Urinary bladder (tissue), 4 donors: ENCODE measurements at regions not wholly inside any gene's neighbourhood (a gene's known extent, or its start where the extent isn't known, plus 50 kb on each side); places are given as distances from the start of the nearest gene placed in this dataset. TPM values are rescaled to one million over a fixed set of nuclear protein-coding genes. Genes with fewer than 3 reads are reported as not detected.
"Not testable (repeated sequence)": the region's sequence is repeated elsewhere in the genome, so short reads cannot be mapped to it uniquely, and the experiment has no call there.

Experiments used
- DNase-seq: peaks from one replicate; pipeline ENCODE4 v3.0.0-alpha.2; 2015; ENCODE audit errors: extremely low spot score
- H3K27ac ChIP-seq: one replicate; pipeline ENCODE4 v1.5.1; 2013; ENCODE audit warnings: low read depth, mild to moderate bottlenecking, moderate library complexity
- H3K36me3 ChIP-seq: one replicate; pipeline ENCODE4 v1.6.1; 2013; ENCODE audit warnings: mild to moderate bottlenecking, moderate library complexity; ENCODE audit not compliant: insufficient read depth
- H3K4me1 ChIP-seq: one replicate; pipeline ENCODE4 v1.6.1; 2013; ENCODE audit warnings: mild to moderate bottlenecking, moderate library complexity; ENCODE audit not compliant: insufficient read depth
- H3K4me3 ChIP-seq: one replicate; pipeline ENCODE4 v1.5.1; 2013; ENCODE audit warnings: low read depth, low read length
- WGBS: extraction: QIAGEN DNeasy Blood & Tissue Kit; methylation state at CpG from one replicate; pipeline ENCODE4 v1.1.7; 2013; 5-methylcytosine and 5-hydroxymethylcytosine counted together
- small RNA-seq: library from RNA; depleted of rRNA; stranded (forward); fragments of <200 nt; gene quantifications from one replicate; pipeline ENCODE3, GENCODE V24; 2014
- donor health status: healthy with polysubstance abuse.
- donor health status: healthy.

GRCh38 chr12:62191491-62192179 lies 68.6 kb upstream of the USP15 start:
- Histone ChIP-seq H3K4me1 (no peaks in the 10 kb centered on the region), H3K27ac (no peak overlapping the region), H3K36me3 (no peaks in the 10 kb centered on the region), H3K4me3 (peak overlapping the region; percentile 62)
- 1% methylated on average over 41 of the region's 41 CpGs for WGBS
- DNase-seq: no peak

DNA sequence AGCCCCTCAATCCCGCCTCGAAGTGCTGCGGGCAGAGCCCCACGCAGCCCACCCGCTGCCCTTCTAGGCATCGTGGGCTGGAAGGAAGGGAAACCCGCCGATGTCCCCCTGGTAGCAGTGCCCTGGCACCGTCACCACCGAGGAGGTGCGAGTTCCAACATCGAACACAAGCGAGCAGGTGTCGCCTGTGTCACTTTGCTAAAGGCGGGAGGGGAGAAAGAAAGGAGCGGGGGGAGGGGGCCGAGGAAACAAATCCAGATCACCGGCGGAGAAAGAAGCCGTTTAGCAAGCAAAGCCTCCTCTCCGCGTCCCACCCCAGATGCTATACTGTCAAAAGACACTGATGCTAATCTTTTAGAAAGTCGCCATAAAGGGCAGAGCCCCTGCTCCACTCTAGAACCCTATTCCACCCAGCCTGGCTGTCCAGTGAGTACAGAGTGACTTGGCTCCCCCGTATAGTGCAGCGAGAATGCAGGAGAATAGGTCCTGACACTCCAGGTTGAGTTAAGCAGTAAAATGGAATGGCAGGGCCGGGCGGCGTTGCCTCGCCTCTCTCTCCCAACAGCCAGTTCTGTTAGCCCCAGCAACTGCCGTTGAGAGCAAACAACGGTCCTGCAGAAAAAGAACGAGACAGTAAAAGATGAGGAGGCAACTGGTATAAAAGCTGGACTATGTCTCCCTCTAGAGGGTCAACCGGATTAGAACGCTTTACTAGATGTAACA lies 67.9 kb upstream of the USP15 start:
- DNase-seq: peak; percentile 78
- Histone ChIP-seq H3K27ac (no peak overlapping the region), H3K4me1 (no peaks in the 10 kb centered on the region), H3K4me3 (peak overlapping the region; percentile 62), H3K36me3 (no peaks in the 10 kb centered on the region)
- under 1% methylated on average over 34 of the region's 34 CpGs for WGBS

DNA sequence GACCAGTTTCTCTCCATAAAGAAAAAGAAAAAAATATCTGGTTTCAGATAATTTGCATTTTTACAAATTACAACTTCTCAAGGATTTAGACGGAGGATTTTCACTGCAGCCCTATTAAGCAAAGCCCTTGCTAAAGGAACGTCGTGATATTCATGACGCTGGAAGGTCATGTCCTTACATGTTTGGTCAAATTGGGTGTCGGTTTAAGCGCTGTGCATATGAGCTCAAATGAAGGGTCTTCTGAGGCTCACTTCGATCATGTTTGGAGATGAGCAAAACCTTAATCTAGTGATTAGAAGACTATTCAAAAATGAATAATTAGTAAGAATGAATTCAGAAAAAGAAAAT lies 67.3 kb upstream of the USP15 start:
- Histone ChIP-seq H3K36me3 (no peaks in the 10 kb centered on the region), H3K4me1 (no peaks in the 10 kb centered on the region), H3K27ac (no peak overlapping the region), H3K4me3 (no peak overlapping the region)
- no peak for DNase-seq
- 18% methylated on average over 7 of the region's 7 CpGs for WGBS

DNA sequence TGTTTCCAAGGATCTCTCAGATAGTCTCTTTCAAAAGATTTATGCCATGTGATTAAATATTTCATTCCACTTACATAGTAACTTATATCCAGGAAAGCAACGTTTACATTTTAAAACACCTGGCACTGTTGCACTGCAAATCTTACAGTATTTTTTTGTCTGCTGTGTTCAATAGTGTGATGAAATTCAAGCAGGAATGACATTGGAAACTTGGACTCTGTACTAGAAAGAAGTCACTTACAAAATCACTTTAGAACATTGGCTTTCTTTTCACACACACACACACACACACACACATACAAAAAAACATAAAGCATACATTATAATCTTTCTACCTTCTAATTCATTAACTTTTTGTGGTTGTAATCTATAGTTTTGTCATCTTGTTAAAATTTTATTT lies 66.2 kb upstream of the USP15 start:
- Histone ChIP-seq H3K36me3 (no peaks in the 10 kb centered on the region), H3K27ac (no peak overlapping the region), H3K4me3 (no peak overlapping the region), H3K4me1 (no peaks in the 10 kb centered on the region)
- 35% methylated on average over 1 of the region's 1 CpG for WGBS
- DNase-seq: no peak

GRCh38 chr12:62194616-62195015 lies 65.6 kb upstream of the USP15 start:
- no peaks in the 10 kb centered on the region for H3K4me1 ChIP-seq
- no peak overlapping the region for H3K27ac ChIP-seq
- H3K4me3 ChIP-seq: no peak overlapping the region
- no peak for DNase-seq
- no peaks in the 10 kb centered on the region for H3K36me3 ChIP-seq

GRCh38 chr12:62196146-62196545 lies 64.1 kb upstream of the USP15 start:
- no peaks in the 10 kb centered on the region for H3K36me3 ChIP-seq
- H3K27ac ChIP-seq: no peak overlapping the region
- H3K4me1 ChIP-seq: no peaks in the 10 kb centered on the region
- no peak for DNase-seq
- no peak overlapping the region for H3K4me3 ChIP-seq

DNA sequence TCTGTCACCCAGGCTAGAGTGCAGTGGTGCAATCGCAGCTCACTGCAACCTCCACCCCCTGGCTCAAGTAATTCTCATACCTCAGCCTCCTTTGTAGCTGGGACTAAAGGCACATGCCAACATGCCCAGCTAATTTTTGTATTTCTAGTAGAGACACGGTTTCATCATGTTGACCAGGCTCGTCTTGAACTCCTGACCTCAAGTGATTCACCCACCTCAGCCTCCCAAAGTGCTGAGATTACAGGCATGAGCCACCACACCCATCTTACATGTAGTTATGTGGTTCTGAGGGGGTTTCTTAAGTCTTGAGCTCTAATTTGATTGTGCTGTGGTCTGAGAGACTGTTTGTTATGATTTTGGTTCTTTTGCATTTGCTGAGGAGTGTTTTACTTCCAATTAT lies 57.3 kb upstream of the USP15 start:
- H3K36me3 ChIP-seq, H3K4me3 ChIP-seq, H3K4me1 ChIP-seq, DNase-seq, H3K27ac ChIP-seq: not testable (repeated sequence)
- 91% methylated on average over 3 of the region's 3 CpGs for WGBS

- 92% methylated on average over 1 of the region's 1 CpG for WGBS
- no peak overlapping the region for H3K4me3 ChIP-seq
- no peak for DNase-seq
- H3K27ac ChIP-seq: no peak overlapping the region
- no peaks in the 10 kb centered on the region for H3K4me1 ChIP-seq
- no peaks in the 10 kb centered on the region for H3K36me3 ChIP-seq
Measured at GRCh38 chr12:62205346-62205745, 54.9 kb upstream of the USP15 start.

DNA sequence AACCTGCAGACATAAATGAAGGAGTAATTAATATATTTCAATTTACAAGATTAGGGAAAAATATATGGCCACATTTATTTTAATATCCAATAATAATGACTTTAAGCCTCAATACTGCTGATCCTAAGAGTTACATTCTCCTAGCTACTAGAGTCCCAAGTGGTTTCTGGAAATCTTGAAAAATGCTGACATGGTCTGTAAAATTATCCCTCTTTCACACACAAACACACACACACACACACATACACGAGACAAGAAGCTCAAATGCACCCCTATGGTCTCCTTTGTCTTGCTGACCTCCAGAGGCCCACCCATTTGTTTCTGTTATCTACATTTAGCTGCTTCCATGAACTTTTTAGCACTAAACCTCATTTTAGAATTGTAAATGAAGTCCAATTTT lies 53.0 kb upstream of the USP15 start:
- no peak overlapping the region for H3K4me3 ChIP-seq
- 73% methylated on average over 1 of the region's 1 CpG for WGBS
- H3K36me3 ChIP-seq: no peaks in the 10 kb centered on the region
- no peak overlapping the region for H3K27ac ChIP-seq
- DNase-seq: no peak
- no peaks in the 10 kb centered on the region for H3K4me1 ChIP-seq

Small RNA genes in the stretch of these regions (small RNA-seq; reads per million reads assigned to genes)
- gene RF00019 (not detected), gene RF00413 (not detected)
